Ammon's horn (tissue), 1 donor: ENCODE measurements at regions not wholly inside any gene's neighbourhood (a gene's known extent, or its start where the extent isn't known, plus 50 kb on each side); places are given as distances from the start of the nearest gene placed in this dataset.
"Not testable (repeated sequence)": the region's sequence is repeated elsewhere in the genome, so short reads cannot be mapped to it uniquely, and the experiment has no call there.

Experiments
- DNase-seq: peaks from one replicate; pipeline ENCODE4 v3.0.0-alpha.2; 2016; ENCODE audit warnings: low spot score

DNA sequence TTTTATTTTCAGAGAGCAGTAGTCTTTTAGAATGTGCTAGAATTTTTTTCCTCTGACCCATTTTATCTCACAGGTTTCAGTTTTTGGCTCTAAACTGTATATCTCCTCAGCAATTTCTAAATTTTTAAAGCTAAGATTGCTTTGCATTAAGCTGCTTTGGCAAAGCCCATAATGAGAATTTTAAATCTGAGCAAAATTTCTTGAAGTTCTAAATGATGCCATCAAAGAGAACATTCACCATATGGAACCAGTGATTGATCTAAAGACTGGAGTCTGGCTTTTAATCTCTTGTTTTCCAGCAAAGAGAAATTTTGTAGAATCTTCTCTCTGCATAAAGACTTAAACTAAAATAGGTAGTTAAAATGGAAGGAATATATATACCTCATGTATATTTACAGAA lies 313.6 kb downstream of the TBC1D32 start:
- DNase-seq, result no peak

DNA sequence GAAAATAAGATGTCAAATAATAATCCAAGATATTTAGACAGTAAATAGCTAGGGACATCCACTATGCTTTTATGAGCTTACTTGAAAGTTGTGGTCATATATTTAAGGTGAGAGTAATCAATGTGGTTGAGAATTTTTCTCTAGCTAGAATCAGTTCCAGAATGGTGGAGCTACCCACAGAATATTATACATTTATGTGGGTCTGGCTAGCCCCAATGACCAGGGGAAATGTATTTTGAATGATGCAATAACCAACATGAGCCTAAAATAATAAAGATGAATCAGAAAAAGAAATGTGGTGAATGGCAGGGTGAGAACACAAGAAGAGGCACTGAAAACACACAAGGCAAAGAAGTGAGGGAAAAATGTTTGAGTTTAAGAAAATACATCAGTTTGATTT lies 325.7 kb downstream of the TBC1D32 start:
- DNase-seq, result no peak

DNA sequence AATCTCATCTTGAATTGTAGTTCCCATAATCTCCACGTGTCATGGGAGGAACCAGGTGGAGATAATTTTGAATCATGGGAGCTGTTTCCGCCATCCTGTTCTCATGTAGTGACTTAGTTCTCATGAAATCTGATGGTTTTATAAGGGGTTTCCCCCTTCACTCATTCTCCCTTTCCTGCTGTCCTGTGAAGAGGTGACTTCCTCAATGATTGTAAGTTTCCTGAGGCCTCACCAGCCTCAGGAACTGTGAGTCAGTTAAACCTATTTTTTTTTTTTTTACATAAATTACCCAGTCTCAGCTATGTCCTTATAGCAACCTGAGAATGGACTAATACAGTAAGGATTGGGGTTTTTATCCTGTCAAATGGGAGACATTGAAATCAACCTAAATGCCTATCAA lies 328.3 kb downstream of the TBC1D32 start:
- DNase-seq, result no peak

DNA sequence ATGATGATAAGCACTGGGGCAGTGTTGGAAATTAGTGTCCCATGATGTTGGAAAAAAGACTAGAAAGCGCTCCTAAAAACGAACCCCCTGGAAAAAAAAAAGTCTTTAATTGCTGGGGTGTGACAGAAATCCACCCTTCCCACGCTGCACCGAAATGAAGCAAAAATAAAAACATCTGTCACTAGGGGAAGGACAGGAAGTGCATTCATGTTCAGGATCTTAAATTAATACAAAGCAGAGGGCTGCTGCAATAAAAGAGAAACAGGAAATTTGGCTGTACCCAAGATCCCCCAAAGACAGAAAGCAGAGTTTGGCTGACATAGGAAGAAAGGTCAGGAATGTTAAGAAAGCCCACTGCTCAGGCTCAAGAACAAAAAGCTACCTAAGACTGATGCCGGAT lies 333.9 kb downstream of the TBC1D32 start:
- DNase-seq, result no peak

DNA sequence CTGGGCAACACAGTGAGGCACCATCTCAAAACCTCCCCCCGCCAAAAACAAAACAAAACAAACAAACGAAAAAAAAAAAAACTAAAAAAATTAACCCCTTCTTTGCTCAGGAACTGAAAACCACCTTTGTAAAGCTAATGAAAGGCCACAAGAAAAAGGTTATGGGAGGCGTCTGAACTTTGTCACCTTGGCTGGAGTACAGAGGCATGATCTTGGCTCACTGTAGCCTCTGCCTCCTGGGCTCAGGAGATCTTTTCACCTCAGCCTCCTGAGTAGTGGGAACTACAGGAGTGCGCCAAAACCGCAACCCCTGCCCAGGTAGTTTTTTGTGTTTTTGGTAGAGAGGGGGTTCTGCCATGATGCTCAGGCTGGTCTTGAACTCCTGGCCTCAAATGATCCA lies 337.9 kb downstream of the TBC1D32 start:
- DNase-seq, result no peak

GRCh38 chr6:120994573-120994967 lies 339.7 kb downstream of the TBC1D32 start:
- no peak for DNase-seq

DNA sequence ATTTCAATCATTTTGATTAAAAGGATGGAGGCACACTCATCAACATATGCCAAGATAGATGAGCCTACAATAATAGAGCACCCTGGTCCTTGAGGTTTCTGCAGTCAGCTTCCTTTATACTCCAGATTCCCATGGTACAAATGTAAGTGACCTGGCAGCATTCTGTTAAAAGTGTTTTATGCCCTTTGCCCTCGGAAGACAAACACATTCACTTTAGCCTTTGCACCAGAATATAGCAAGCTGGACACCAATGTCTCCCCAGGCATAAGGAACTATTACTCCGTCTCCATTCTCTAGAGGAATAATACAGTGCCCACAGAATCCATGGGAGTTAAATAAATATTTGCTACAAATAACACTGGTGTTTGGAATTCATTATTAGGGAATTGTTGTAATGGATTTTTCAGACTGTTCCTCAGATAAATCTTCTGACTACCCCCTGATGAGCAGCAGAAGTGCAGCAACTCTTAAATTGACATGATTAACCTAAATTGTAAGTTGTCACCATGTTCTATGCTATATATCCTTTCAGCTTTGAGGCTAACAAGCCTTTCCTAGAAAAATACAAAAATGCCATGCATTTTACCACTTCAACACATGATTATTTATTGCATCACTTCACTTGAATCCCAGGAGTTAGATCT lies 340.2 kb downstream of the TBC1D32 start:
- no peak for DNase-seq

DNA sequence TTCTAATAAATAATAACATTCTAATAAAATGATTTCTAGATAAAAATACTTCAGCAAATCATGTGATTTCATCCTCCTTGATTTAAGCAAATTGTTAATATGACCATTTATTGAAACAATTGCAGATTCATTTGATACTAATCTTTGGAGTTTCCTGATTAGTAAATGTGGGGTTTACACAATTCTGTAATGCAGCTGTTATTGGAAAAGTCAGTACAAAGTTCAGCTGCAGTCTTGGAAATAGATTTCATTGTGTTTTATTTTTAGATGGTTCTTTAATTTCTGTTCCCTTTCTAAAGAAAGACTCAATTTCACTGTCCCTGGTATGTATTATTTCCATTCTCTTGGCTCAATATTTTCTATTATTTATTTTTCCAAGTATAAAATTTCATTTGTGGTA lies 342.0 kb downstream of the TBC1D32 start:
- DNase-seq, result no peak

GRCh38 chr6:120990866-120991265 lies 343.4 kb downstream of the TBC1D32 start:
- DNase-seq, result no peak

- DNase-seq, result no peak
These were observed 352.4 kb downstream of the TBC1D32 start for GRCh38 chr6:120981835-120982234.

- no peak for DNase-seq
These were observed 368.0 kb downstream of the TBC1D32 start for GRCh38 chr6:120966321-120966720.

DNA sequence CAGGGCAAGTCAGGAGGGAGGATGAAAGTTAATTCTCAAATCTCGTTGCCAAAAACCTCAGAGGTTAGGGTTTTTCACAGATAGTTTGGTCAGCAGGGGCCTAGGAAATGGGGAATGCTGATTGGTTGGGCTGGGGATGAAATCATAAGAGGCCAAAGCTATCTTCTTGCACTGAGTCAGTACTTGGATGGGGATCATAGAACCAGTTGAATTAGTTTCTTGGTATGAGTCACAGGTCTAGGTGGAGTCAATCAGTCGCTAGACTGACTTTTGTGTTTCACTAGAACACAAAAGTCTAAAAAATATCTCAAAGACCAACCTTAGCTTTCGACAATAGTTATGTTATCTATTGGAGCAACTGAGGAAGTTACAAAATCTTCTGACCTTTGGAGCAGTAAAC lies 368.5 kb downstream of the TBC1D32 start:
- DNase-seq, result no peak

GRCh38 chr6:120960761-120961160 lies 373.5 kb downstream of the TBC1D32 start:
- DNase-seq, result no peak

- no peak for DNase-seq
These were observed 380.2 kb downstream of the TBC1D32 start for GRCh38 chr6:120954111-120954510.

DNA sequence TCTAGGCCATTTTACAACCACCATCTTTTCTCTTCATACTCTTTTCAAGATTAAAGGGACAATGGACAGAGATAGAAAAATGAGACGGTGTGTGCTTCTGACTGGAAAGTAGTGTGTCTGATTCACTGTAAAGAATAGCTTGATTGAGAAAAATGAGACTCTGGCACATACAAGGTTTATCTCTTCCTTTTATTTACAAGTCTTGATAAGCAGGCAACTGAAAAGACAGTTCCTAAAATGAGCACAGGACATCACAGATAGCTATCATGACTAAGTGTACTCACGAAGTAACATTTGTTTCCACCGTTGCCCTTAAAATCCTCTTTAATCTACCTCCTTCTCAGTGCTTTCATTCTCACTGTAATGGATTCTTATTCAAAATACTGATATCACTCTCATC lies 383.0 kb downstream of the TBC1D32 start:
- DNase-seq, result no peak

- no peak for DNase-seq
These were observed 387.2 kb downstream of the TBC1D32 start for GRCh38 chr6:120947111-120947510.

DNA sequence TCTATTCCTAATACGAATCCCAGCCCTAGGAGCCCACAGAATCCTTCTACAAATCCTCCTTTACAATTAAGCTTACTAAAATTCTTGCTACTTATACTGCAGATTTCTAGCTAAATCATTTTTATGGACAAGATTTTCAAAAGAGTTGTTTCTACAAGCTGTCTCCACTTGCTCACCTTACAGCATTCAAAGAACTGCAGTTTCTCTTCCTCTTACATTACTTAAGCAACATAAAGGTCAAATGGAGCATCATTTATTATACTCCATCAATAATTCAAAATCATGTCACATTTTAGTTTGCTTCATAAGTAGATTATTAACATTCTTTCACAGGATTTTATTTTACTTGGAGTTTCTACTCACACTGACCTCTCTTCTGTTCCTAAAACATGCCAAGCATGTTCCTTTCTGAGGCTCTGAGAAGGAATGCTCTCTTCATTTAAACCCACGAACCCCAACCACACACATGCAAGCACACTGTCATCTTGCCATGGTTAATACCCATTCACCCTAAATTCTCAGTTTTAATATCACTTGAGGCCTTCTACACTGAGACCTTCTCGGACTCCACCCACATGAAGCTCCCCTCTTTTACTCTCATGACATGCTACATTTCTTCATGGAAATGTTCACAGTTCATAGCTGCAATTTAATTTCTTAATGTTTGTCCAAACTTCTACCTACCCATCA lies 388.2 kb downstream of the TBC1D32 start:
- no peak for DNase-seq

- no peak for DNase-seq
These were observed 395.3 kb downstream of the TBC1D32 start for GRCh38 chr6:120938876-120939472.

GRCh38 chr6:120938164-120938875 lies 396.0 kb downstream of the TBC1D32 start:
- DNase-seq, result no peak

DNA sequence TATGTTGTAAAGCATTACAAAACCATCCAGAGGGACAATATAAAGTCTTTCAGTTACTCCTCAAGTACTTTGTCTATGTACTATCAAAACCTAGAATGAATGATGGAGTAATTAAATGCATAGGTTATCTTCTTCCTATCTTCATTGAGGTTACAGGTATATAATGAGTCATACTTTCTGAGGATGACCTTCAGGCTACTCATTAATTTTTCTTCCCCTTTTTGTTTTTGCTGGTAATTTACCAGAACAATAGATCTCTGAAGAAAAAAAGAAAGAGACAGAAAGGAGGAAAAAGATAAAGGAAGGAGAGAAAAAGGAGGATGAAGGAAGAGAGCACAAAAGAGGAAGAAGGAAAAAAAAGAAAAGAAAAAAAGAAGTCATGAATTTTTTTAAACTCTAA lies 398.4 kb downstream of the TBC1D32 start:
- DNase-seq, result no peak

DNA sequence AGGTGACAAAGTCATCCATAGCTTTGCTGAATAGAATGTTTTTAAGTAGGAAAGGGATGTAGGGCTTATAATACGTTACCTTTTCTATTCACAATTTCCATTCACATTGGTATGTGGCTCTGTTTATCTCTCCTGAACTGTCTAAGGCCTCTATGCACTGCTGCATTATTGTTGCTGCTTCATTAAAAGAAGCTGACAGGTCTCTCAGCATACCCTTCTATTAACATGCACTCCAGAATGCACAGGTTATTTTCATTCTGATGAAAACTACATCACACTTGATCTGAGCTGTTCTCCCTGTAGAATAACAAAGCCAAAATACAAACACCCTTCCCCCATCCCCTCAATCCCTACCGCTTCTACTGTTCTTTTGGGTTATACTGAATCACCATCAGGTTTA lies 399.3 kb downstream of the TBC1D32 start:
- no peak for DNase-seq

- DNase-seq, result not testable (repeated sequence)
These were observed 402.6 kb downstream of the TBC1D32 start for GRCh38 chr6:120931520-120932180.
